ENCODE measurements at regions not wholly inside any gene's neighbourhood (a gene's known extent, or its start where the extent isn't known, plus 50 kb on each side); places are given as distances from the start of the nearest gene placed in this dataset.

DNA sequence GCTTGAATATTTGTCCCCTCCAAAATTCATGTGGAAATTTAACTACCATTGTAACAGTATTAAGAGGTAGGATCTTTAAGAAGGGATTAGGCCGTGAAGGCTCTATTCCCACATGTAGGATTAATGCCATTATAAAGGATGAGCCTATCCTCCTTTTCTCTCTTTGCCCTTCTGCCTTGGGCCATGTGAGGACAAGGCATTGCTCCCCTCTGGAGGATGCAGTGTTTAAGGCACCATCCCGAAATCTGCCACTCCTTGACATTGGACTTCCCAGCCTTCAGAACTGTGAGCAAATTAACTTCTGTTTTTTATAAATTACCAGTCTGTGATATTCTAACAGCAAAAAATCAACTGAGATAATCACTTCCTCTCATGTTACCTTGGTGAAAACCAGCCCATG, 124.4 kb downstream of the TOMM20 start:
- TF ChIP-seq, protein P1, sequence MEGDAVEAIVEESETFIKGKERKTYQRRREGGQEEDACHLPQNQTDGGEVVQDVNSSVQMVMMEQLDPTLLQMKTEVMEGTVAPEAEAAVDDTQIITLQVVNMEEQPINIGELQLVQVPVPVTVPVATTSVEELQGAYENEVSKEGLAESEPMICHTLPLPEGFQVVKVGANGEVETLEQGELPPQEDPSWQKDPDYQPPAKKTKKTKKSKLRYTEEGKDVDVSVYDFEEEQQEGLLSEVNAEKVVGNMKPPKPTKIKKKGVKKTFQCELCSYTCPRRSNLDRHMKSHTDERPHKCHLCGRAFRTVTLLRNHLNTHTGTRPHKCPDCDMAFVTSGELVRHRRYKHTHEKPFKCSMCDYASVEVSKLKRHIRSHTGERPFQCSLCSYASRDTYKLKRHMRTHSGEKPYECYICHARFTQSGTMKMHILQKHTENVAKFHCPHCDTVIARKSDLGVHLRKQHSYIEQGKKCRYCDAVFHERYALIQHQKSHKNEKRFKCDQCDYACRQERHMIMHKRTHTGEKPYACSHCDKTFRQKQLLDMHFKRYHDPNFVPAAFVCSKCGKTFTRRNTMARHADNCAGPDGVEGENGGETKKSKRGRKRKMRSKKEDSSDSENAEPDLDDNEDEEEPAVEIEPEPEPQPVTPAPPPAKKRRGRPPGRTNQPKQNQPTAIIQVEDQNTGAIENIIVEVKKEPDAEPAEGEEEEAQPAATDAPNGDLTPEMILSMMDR (conservative IDR thresholded peaks at IDR 0.05; ENCODE audit: low read length): no peak
- TF ChIP-seq EZH2phosphoT487 (IDR thresholded peaks at IDR 0.05; ENCODE audit: borderline replicate concordance, low read depth, low read length): no peak

All from OCI-LY7 (cell line).